ENCODE measurements at regions not wholly inside any gene's neighbourhood (a gene's known extent, or its start where the extent isn't known, plus 50 kb on each side); places are given as distances from the start of the nearest gene placed in this dataset.

DNA sequence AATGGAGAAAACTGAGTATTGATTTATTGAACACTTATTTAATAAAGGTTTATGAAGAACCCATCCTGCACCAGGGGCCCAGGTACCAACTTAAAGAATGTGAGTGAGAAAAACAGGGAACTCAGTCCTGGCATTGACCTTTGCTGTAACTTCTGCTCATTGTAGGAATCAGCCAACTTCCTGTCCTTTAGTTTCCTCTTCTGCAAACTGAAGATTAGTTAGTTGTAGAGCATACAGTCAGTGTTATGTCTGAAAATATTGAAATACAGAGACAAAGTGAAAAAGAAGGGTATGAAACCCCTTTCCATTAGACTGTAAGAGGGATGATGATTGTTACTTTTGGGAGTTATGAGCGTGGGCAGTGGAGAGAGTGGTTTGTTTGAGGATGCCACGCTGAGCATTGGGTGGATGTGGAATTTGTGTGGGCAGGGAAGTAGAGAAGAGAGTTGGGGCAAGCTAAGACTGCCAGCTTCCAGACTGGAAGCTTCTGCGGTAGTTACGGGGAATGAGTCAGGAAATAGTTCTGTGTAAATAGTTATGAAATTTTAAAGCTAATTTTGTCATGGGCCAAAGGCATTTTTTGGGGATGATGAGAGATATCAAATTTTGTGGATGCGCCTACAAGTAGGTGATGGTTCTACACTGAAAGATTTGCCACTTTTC is 89.2 kb downstream of the GPR88 start:
- peak; percentile 56 for DNase-seq (ENCODE audit: low read depth)
- no peak overlapping the region for H3K4me3 ChIP-seq (ENCODE audit: low read depth, low read length)
- no peak for TF ChIP-seq CTCF (IDR thresholded peaks at IDR 0.05; ENCODE audit: insufficient read depth, low read length)

DNA sequence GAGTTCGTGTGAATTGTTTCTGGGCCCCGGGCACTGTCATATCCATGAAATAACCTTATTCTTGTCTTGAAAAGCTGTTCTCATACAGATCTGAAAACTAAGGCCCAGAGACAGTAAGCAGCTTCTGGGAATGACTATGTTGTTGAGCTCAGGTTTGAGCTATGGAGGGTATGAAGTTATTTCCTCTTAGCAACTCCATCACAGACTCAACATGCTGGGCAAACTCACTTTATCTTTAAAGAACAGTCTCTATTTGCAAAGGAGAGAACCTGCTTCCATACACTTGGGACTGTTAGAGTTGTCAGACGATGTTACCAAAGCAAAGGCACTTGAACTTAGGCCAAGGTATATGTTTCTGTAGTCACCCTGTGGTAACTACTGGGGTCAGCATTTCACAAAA is 90.0 kb downstream of the GPR88 start:
- DNase-seq (ENCODE audit: low read depth) = no peak
- no peak for TF ChIP-seq CTCF (IDR thresholded peaks at IDR 0.05; ENCODE audit: insufficient read depth, low read length)
- no peak overlapping the region for H3K4me3 ChIP-seq (ENCODE audit: low read depth, low read length)

DNA sequence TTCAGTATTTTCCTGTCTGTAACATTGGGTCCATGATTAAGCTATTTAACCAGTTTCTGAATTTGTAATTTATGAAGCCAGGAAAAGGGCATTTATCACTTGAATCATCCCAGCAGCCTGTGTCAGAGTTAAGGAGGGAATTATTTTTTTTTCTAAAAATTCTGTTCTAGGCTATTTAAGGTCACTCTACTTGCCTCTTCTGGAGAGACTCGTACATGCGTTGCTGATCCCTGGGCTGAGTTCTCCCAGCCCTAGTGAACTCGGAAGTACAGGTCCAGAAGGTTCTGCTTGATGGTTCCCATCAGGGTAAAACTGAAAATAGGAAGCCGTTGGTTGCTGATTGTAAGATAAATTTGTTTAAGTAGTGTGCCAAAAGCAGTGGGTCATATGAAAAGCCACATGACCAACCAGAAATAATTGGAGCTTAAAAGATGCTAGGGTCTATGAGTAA is 90.7 kb downstream of the GPR88 start:
- TF ChIP-seq CTCF (IDR thresholded peaks at IDR 0.05; ENCODE audit: insufficient read depth, low read length) = no peak
- no peak overlapping the region for H3K4me3 ChIP-seq (ENCODE audit: low read depth, low read length)
- no peak for DNase-seq (ENCODE audit: low read depth)

- no peak overlapping the region for H3K4me3 ChIP-seq (ENCODE audit: low read depth, low read length)
- TF ChIP-seq CTCF (IDR thresholded peaks at IDR 0.05; ENCODE audit: insufficient read depth, low read length) = no peak
- no peak for DNase-seq (ENCODE audit: low read depth)
Measured at GRCh38 chr1:100629391-100629790, 90.2 kb upstream of the VCAM1 start.

DNA sequence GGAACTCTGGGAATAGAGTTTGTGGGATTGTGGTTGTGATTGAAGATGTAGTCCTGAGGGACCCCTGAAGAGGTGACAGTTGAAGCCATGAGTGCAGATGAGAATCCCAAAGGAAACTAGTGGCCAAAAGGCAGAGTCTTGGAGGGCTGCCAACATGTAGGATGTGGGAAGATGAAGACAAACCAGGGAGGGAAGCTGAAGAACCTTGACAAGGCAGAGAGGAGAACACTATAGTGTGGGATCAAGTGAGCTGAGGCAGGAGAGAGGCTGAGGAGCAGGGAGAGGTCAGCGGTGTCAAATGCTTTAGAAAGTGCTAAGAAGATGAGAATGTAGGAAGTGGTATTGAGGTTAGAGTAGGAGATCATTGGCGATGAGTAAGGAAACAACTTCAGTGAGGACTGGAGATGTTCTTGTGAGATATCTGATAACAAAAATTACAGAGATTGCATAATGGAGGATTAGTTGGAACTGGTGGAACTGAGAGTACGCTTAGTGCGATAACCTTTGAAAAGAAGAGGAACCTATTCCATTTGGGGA is 88.5 kb upstream of the VCAM1 start:
- DNase-seq (ENCODE audit: low read depth) = peak; percentile 22
- H3K4me3 ChIP-seq (ENCODE audit: low read depth, low read length) = no peak overlapping the region
- TF ChIP-seq CTCF (IDR thresholded peaks at IDR 0.05; ENCODE audit: insufficient read depth, low read length) = no peak

- DNase-seq (ENCODE audit: low read depth) = no peak
- TF ChIP-seq CTCF (IDR thresholded peaks at IDR 0.05; ENCODE audit: insufficient read depth, low read length) = no peak
- H3K4me3 ChIP-seq (ENCODE audit: low read depth, low read length) = no peak overlapping the region
Measured at GRCh38 chr1:100642826-100643225, 76.7 kb upstream of the VCAM1 start.
